Astrocyte (in vitro differentiated cells and primary cell): ENCODE measurements at regions not wholly inside any gene's neighbourhood (a gene's known extent, or its start where the extent isn't known, plus 50 kb on each side); places are given as distances from the start of the nearest gene placed in this dataset.

Source experiments
- DNase-seq: peaks from one replicate; pipeline ENCODE4 v3.0.0-alpha.2; 2010; ENCODE audit warnings: low read depth
- FAIRE-seq: peaks from 2 replicates; lab custom pipeline; 2011; peaks lifted over from hg19 to GRCh38; lab: Jason Lieb, UNC
- H2AFZ ChIP-seq: 2 replicates; pipeline ENCODE4 v1.6.0; 2012; ENCODE audit warnings: low read depth, low read length, inconsistent platforms
- H3K27ac ChIP-seq: 2 replicates; pipeline ENCODE4 v1.5.1; 2011; ENCODE audit warnings: low read depth, low read length, inconsistent platforms
- H3K27me3 ChIP-seq: 2 replicates; pipeline ENCODE4 v1.6.0; 2011; ENCODE audit warnings: low read length, inconsistent platforms; ENCODE audit not compliant: insufficient read depth
- H3K36me3 ChIP-seq: 2 replicates; pipeline ENCODE4 v1.5.1; 2011; ENCODE audit warnings: low read length, inconsistent platforms; ENCODE audit not compliant: insufficient read depth
- H3K4me1 ChIP-seq: 2 replicates; pipeline ENCODE4 v1.5.1; 2011; ENCODE audit warnings: low read length, inconsistent platforms; ENCODE audit not compliant: insufficient read depth
- H3K4me2 ChIP-seq: 2 replicates; pipeline ENCODE4 v1.6.0; 2012; ENCODE audit warnings: low read length, inconsistent platforms
- H3K4me3 ChIP-seq: 2 replicates; pipeline ENCODE4 v1.5.1; 2011; ENCODE audit warnings: low read depth, mild to moderate bottlenecking, low read length, inconsistent platforms; ENCODE audit not compliant: insufficient read depth
- H3K79me2 ChIP-seq: 2 replicates; pipeline ENCODE4 v1.6.0; 2012; ENCODE audit warnings: mild to moderate bottlenecking, low read length, inconsistent platforms; ENCODE audit not compliant: insufficient read depth
- H3K9ac ChIP-seq: 2 replicates; pipeline ENCODE4 v1.6.0; 2012; ENCODE audit warnings: mild to moderate bottlenecking, low read length, inconsistent platforms
- H3K9me3 ChIP-seq: 2 replicates; pipeline ENCODE4 v1.5.1; 2012; ENCODE audit warnings: low read depth, mild to moderate bottlenecking, low read length, inconsistent platforms; ENCODE audit not compliant: insufficient read depth
- H4K20me1 ChIP-seq: 2 replicates; pipeline ENCODE4 v1.6.0; 2012; ENCODE audit warnings: low read length, inconsistent platforms; ENCODE audit not compliant: insufficient read depth
- H3K27ac Mint-ChIP-seq: one replicate; pipeline ENCODE4 v1.8.0; 2021; ENCODE audit warnings: mild to moderate bottlenecking, mixed read lengths; ENCODE audit not compliant: unreplicated experiment
- H3K27me3 Mint-ChIP-seq: one replicate; pipeline ENCODE4 v1.8.0; 2021; ENCODE audit warnings: low read depth, mixed read lengths; ENCODE audit not compliant: unreplicated experiment
- H3K36me3 Mint-ChIP-seq: one replicate; pipeline ENCODE4 v1.8.0; 2021; ENCODE audit warnings: low read depth, mixed read lengths; ENCODE audit not compliant: unreplicated experiment
- H3K4me1 Mint-ChIP-seq: one replicate; pipeline ENCODE4 v1.8.0; 2021; ENCODE audit warnings: low read depth, mixed read lengths; ENCODE audit not compliant: unreplicated experiment
- H3K4me3 Mint-ChIP-seq: one replicate; pipeline ENCODE4 v1.8.0; 2021; ENCODE audit warnings: mild to moderate bottlenecking, moderate library complexity, mixed read lengths; ENCODE audit not compliant: unreplicated experiment
- H3K9me3 Mint-ChIP-seq: one replicate; pipeline ENCODE4 v1.8.0; 2021; ENCODE audit warnings: mild to moderate bottlenecking, mixed read lengths; ENCODE audit not compliant: unreplicated experiment
- CTCF ChIP-seq: IDR thresholded peaks from 2 replicates; pipeline ENCODE4 v1.5.1; 2011; ENCODE audit warnings: low read depth, mild to moderate bottlenecking, inconsistent platforms, low read length, moderate library complexity; ENCODE audit not compliant: insufficient read depth
- EZH2 ChIP-seq: IDR thresholded peaks from 2 replicates; pipeline ENCODE4 v1.6.1; 2012; ENCODE audit warnings: mild to moderate bottlenecking, low read length, inconsistent platforms; ENCODE audit not compliant: insufficient read depth

- H2AFZ ChIP-seq = no peak overlapping the region
- H3K4me2 ChIP-seq = no peak overlapping the region
- no peak overlapping the region for H3K9ac ChIP-seq
- no peaks in the 10 kb centered on the region for H3K9me3 ChIP-seq
- H3K4me1 ChIP-seq = no peaks in the 10 kb centered on the region
- H3K27ac ChIP-seq = no peak overlapping the region
- H3K27me3 Mint-ChIP-seq = no peaks in the 10 kb centered on the region
- H3K9me3 Mint-ChIP-seq = peaks cover 6% of the 10 kb centered on the region
- H3K36me3 ChIP-seq = no peaks in the 10 kb centered on the region
- H3K4me3 ChIP-seq = no peak overlapping the region
- no peaks in the 10 kb centered on the region for H3K79me2 ChIP-seq
- H3K4me3 Mint-ChIP-seq = no peak overlapping the region
- H3K36me3 Mint-ChIP-seq = no peaks in the 10 kb centered on the region
- H3K27me3 ChIP-seq = no peaks in the 10 kb centered on the region
- DNase-seq (no peak), FAIRE-seq (no peak)
- no peaks in the 10 kb centered on the region for H3K4me1 Mint-ChIP-seq
- no peaks in the 10 kb centered on the region for H4K20me1 ChIP-seq
- TF ChIP-seq EZH2 = no peak
- TF ChIP-seq CTCF = no peak
- no peak overlapping the region for H3K27ac Mint-ChIP-seq
These were observed 135.0 kb upstream of the SNX2 start for GRCh38 chr5:122639864-122640263.

- Mint-ChIP-seq H3K27ac (no peak overlapping the region), H3K4me1 (peaks cover 4% of the 10 kb centered on the region)
These were observed 125.8 kb upstream of the SNX2 start for GRCh38 chr5:122649080-122649479.

More at GRCh38 chr5:122649080-122649479, 125.8 kb upstream of the SNX2 start:
- no peaks in the 10 kb centered on the region for H3K36me3 Mint-ChIP-seq
- no peaks in the 10 kb centered on the region for H3K36me3 ChIP-seq
- no peak overlapping the region for H3K4me2 ChIP-seq
- no peak overlapping the region for H2AFZ ChIP-seq
- no peaks in the 10 kb centered on the region for H3K79me2 ChIP-seq
- H3K9me3 Mint-ChIP-seq = no peaks in the 10 kb centered on the region
- DNase-seq (peak; percentile 61), FAIRE-seq (no peak)
- no peaks in the 10 kb centered on the region for H3K9me3 ChIP-seq
- no peaks in the 10 kb centered on the region for H3K27me3 ChIP-seq
- no peak overlapping the region for H3K4me3 Mint-ChIP-seq
- no peak overlapping the region for H3K4me3 ChIP-seq
- H3K9ac ChIP-seq = no peak overlapping the region
- no peak overlapping the region for H3K27ac ChIP-seq
- TF ChIP-seq EZH2 (no peak), CTCF (no peak)
- peaks cover 6% of the 10 kb centered on the region for H3K4me1 ChIP-seq
- no peaks in the 10 kb centered on the region for H3K27me3 Mint-ChIP-seq
- no peaks in the 10 kb centered on the region for H4K20me1 ChIP-seq
